GM21381 (cell line): ENCODE measurements at regions not wholly inside any gene's neighbourhood (a gene's known extent, or its start where the extent isn't known, plus 50 kb on each side); places are given as distances from the start of the nearest gene placed in this dataset.
A peak's percentile ranks its signal among the peaks of the same experiment; 100 is the strongest.

Experiments
- ATAC-seq: cut with Tn5 transposase; IDR thresholded peaks from one replicate; pipeline ENCODE4 v1.9.1; 2021; ENCODE audit warnings: mild to moderate bottlenecking, moderate library complexity; ENCODE audit not compliant: unreplicated experiment

DNA sequence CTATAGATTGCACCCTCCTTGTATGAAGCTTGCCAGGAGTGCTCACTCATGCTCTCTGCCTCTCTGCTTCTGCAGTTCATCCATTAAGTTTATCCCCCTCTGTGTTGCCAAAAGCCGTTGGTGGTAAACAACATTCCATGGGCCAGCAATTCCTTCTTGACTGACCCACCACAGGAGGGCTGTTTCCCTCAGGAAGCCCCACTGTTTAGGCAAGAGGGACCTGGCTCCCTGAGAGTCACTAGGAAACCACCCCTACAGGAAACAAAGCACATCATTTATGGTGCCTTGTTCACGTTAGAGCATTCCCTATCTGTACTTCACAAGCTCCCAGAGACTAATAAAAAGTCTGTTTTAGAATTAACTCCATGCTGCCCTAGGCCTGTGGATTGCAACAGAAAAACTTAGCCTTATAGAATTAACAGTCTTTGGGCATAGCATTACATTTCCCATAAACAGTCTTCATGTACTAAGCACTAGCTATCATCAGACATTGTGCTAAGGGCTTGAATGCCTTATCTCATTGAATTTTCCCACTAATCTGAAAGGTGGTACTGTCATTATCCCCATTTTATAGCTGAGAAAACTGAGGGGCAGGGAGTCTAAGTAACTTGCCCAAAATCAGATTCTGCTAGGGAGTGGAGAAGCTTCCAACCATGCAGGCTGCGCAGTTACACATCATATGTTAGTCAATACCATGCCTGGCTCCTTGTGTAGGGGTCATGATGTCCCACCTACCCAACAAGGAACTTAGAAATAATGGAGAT is 149.9 kb downstream of the SHQ1 start:
- no peak for ATAC-seq

DNA sequence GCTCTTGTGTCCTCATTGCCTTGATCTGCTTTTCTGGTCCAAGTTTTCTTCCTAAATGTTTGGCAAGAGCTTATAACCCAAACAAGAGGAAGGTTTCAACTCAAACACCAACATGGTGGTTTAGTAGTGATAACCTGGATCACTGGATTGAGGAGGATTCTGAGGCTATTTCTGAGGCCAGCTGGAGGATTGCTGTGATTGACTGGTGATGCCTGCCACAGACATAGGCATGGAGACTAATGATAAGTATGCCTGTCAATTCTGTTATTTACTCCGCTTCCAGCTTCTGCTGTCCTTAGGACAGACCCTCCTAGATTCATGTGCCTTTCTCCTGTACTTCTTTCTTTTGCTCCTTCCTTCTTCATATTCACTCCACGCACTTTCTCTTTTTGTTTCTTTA is 150.5 kb downstream of the SHQ1 start:
- no peak for ATAC-seq

DNA sequence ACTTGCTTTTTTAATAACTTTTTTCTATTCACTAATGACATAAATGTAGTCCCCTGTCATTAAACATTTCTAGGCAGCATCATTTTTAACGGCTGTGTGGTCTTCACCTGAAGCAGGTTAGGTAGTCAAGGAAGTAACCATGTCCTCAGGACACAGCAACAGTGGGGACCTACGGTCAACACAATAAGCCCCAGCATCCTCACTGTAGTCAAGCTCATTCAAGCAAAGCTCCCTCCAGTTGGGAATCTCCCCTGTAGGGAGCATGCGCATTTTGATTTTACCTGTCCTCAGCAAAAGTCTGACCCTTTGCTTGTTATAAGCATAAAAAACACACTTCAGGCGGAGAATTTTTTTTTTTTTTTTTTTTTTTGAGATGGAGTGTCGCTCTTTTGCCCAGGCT is 151.4 kb downstream of the SHQ1 start:
- no peak for ATAC-seq

DNA sequence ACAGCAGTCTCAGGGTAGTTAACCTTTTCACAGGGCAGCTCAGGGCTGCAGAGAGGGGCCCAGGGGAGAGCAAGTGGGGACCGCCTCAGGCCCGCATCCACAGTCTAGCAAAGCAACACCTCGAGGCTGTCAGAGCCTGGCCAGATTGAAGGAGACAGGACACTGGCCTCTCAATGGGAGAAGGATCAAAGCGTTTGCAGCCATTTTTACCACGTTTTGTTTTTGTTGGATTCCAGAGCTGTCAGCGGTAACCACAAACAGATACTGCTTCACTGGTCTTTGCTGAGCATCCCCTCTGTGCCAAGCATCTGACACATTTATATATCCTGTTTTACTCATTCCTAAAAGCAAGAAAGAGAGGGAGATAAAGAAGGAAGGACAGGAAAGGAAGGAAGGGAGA is 153.8 kb downstream of the SHQ1 start:
- no peak for ATAC-seq

DNA sequence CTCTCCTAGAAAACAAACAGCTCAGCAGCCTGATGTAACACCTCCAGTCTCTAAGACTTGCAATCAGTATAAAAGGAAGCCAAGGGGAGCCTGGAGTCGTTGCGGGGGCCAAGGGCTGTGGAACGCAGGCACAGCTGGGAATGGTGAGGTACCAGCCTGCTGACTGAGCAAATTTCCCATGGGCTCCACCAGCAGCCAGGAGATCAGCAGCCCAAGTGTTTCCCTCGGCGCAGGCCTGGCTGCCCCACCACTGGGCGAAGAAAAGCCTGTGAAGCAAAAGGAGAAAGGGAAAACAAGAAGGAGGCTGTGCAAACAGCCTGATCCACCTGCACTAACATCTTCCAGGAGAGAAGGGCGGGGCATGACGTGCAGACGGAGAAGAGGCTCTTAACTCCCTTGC is 155.3 kb downstream of the SHQ1 start:
- ATAC-seq, result no peak

DNA sequence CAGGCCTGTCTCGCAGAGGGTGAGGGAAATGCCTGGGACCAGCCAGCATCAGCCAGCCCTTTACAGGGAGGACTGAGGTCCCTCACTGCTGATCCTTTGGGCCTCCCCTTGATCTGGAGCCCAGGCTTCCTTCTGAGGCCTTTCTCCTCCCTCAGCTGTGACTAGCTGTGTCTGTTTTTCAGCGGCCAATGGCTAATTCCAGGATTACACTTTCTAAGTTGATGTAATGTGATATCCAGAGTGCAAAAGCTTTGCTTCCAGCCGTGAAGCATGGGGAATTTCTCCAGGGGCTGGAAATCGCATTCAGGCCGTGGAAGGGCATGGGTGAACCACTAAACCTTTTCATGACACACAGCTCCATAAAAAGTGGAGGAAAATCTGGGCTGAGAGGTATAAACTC is 157.6 kb downstream of the SHQ1 start:
- no peak for ATAC-seq

DNA sequence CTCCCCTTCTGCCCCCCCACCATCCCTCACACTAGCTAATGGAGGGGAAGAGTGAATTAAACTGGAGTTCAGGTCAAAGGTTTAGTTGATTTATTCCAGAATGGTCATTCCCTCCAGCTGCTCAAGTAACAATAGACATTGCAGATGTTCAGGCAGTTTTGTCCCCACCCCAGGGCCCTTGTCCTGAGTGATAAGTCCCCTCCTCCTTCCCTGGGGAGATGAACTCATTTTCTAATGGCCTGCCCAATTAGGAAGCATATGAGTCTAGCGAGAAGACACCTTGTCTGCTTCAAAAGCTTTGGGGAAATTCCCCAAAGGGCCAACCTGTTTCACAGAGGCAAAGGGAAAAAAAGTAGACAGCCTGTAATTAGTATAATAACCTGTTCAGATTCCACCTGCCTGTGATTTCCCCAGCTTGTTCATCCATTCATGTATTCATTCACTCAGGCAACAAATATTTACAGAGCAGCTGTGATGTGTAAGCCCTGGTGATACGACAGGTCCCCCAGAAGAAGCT is 165.3 kb downstream of the SHQ1 start:
- peak; percentile 47 for ATAC-seq

DNA sequence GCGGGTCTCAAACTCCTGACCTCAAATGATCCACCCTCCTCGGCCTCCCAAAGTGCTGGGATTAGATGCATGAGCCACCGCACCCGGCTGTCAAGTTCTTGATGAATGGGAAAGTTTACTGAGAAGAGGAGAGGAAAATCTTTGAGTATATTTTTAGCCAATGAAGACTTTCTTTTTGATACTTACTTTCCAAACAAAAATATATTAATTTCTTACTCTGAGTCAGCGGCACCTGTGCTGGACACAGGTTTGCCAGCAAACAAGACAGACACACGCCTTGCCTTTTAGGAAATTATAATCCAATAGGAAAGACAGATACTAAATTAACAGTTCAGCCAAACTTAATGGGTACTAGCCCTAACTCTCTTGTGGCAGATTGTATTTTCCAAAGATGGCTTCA is 166.6 kb downstream of the SHQ1 start:
- ATAC-seq, result no peak

DNA sequence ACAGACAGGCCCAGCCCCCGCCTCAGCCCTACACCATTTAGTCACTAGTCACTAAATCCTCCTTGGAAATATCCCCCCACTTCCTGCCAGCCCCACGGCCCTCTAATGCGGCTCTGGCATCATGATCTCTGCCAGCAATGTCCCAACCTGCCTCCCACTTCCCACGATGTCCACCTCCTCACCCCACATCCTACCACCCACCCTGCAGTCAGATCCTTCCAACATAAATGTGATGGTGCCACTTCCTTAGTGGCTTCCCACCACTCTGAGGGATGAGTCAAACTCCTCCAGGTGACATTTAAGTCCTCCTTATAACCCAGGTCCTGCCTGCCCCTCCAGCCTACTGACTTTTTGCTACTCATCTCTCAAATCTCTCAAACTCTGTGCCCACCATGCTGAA is 167.5 kb downstream of the SHQ1 start:
- no peak for ATAC-seq

DNA sequence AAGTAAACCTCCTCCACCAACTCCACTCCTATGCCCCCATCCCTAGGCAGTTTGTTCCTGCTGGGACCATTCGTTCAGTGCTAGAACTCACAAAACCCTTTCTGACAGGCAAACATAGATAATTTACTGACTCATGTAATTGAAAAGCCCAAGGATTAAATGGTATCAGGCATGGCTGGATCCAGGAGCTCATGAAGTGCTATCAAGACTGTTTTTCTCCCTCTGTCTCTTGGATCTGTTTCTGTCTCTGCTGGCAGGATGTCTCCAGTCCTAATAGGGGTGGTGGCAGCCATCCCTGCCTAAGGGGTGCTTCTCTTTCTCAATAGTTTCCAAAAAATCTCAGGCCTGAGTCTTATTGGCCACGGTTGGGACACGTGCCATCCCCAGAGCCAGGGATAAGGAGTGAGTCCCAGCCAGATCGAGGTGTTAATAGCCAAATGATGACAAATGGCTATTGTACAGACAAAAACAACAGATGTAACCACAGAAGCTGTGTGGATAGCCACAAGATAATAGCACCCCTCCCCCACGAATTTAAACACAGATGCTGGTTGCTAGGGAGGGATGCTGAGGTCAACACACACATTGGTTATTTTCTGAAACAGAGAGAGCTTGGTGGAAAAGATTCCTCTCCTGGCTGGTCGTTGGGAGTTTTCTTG is 168.6 kb downstream of the SHQ1 start:
- no peak for ATAC-seq

DNA sequence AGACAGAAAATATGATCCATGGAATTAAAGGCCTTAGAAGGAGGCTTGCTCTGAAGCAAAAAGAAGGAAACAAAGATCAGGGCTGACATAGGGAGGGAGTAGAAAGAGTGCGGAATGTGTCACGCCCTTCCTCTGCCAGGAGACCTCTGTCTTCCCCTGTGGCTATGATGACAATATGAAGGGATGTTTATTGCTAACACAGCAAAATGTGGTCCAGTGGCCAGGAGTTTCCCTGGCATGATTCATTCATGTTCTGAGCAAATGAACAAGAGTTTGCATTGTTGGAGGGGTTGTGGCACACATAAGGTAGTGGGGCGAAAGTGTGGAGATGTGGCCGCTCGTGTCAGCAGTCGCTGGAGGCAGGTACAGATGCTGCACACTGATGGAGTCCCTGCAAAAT is 169.4 kb downstream of the SHQ1 start:
- ATAC-seq, result no peak

DNA sequence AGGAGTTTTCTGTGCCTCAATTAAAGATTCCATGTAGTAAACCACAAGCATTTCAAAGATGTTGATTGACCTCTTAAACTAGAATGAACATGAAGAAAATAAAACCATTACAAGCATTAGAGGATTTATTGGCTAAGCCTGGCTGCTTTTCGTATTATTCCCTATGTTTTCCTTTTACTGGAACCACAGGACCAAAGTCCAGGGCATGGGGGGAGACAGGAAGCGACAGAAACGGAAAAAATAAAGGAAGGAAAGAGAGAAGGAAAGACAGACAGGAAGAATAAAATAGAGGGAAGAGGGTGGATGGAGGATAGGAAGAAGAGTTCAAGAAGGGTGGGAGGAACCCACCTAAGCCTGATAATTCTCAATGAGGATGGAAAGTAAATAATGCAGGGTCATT is 169.9 kb downstream of the SHQ1 start:
- ATAC-seq, result no peak

DNA sequence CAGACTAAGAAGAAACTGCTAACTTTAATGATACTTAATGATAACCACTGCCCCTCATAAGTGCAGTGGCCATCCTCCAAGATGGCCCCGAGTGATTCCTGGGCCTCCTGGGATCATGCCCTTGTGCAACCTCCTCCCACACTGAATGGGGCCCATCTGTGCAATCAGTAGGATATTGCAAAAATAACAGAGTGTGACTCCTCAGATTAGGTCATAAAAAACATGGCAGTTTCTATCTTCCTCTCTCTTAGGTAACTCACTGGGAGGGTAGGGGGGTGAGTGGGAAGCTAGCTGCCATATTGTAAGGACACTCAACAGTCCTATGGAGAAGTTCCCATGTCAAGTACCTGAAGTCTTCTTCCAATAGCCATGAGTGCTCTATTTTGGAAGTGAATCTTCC is 173.0 kb downstream of the SHQ1 start:
- ATAC-seq, result no peak

DNA sequence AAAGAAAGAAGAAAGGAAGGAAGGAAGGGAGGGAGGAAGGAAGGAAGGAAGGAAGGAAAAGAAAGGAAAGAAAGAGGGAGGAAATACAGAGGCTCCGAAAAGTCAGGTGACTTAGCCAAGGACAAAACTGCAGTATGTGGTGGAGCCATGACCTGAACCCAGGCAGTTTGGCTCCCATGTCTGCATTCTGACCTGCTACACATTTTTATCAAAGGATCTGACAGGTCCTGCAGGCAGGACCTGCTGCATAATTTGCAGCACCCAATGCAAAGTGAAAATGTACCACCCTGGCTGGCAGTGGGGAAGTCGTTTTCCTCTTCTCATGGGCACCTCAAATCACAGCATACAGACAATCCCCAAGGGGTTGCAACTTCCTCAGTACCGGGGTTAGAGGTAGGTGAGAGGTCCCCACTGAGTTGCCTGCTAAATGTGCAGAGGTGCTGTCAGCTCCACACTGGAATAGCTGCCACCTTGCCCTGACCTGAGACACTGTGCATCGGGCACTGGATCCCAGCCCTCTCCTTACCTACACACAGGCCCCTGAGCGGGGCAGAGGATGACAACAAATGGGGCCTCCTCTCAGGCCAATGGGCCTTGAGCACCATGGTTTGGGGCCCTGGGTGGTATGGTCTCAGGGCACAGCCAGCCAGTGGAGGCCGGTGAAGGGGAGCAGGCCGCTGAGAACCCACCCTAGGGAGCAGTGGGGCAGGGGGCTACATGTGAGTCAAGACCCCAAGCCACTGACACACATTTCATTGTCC is 175.1 kb downstream of the SHQ1 start:
- ATAC-seq, result no peak

DNA sequence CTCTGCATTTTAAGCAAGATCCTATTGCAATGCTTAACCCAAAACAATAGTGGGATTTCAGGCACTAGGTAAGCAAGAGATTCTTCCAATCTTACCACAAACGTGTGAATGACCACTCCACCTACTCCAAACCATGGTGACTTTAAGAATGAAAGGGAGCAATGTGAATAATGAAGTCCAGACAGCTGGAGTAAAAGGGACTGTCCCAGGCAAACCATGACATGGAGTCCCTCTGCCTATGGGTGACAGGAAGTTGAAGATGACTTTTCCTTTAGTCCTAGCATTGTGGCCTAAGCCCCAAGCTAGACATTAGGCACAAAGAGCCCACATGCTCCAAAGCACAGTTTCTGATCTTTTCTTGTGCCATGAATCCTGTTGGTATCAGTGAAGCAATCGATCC is 179.0 kb downstream of the SHQ1 start:
- no peak for ATAC-seq

DNA sequence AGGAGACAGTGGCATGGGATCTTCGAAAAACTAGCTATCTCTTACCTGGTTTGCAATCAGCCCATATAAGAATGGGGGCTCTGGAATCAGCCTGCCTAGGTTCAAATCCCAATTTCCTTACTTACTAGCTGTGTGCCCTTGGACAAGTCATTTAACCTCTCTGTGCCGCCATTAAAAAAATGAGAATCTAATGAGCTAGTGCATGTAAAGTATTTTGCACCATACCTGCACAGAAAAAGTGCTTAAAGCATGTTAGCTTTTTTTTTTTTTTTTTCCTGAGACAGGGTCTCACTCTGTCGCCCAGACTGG is 181.8 kb downstream of the SHQ1 start:
- no peak for ATAC-seq

DNA sequence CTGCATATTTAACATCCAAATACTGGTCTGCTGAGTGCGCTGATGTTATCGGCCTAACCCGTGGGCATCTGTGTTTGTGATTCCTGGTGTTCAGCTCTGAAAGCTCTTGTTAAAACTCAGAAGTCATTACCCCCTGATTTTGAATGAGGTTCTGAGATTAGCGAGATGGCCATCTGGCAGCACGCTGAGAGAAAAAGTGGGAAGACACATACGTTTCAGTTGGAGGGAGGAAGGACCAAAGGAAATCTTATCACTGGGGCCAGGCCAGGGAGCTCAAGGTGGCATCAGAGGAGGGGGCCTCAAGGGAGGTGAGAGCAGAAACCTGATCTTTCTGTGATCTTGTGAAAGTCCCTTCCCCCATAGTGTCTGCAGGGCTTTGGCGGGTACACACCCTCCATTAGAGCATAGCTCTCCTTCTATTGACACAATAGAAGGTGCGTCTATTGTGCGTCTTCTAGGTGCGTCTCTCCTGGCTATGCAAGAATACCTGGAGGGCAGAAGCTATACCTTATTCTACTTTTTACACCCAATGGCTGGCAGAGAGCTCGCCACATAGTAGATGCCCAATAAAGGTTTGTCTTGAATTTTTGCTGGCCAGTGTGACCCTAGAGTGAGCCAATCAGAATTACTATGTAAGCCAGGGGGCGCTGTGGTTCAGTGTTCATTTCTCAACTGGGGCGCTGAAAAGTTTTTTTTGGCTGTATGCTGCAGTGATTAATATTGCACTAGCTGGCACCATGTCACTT is 182.4 kb downstream of the SHQ1 start:
- no peak for ATAC-seq

DNA sequence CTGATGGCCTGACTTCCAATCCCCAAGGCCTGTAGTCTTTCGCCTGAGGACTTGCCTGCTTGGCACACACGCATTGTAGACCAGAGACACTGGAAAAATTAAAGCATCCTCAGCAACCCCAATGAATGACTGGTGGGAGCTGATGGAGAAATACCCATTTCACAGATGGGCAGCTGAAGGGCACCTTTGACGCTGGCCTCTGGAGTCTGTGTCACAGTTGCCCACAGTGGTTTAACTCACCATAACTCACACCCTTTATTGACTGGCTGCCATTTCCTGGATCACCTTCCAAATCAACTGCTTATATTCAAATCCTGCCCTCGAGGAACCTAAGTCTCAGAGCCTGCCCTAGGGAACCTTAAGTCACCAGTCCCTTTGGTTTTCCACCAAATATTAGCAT is 183.1 kb downstream of the SHQ1 start:
- ATAC-seq, result no peak

DNA sequence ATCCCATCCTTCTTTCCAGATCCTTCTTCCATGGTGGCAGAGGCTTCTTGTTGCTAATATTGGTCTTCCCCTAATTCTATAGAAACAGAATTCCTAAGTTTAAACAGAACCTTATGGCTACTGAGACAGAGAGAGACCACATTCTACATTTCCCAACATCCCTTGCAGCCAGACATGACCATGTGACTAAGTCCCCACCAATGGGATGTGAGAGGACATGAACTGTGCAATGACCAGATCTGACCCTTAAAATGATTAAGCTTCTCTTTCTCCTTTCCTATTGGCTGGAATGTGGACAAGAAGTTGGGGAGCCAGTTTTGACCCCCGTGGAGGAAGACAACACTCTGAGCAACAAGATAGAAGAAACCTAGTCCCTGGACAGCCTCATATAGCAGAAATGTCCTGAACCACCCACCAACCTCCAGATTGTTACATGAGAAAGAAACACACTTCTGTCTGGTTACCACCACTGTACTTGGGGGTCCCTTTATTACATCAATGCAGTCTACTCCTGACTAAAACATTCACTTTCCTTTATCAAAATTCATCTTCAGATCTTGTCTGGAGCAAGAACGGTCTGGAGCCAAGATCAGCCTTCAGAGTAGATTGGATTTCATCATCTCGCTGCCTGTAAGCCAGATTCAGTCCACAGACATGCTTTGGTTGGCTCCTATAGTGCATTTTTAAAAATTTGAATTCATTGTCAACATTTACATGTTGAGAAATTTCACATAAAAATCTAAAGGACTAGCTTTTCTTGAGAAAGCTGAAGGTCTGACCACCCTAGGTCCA is 183.9 kb downstream of the SHQ1 start:
- no peak for ATAC-seq

DNA sequence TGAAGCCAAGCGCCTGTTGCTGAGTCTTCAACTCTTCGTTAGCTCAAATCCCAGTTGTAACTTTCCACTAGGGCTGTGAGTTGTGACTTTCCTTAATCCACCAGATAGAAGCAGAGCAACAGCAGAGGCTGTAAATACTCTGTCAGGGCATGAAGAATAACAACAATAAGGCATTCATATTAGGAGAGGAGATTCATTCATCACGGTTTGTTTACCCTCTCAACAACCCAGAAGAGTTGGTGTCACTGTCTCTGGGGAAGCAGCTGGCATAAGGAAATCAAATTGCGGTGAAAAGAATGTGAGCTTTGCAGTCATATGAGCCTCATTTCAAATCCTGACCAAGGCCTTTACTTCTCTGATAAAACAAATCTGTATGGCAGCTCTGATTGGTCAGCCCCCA is 184.8 kb downstream of the SHQ1 start:
- no peak for ATAC-seq

DNA sequence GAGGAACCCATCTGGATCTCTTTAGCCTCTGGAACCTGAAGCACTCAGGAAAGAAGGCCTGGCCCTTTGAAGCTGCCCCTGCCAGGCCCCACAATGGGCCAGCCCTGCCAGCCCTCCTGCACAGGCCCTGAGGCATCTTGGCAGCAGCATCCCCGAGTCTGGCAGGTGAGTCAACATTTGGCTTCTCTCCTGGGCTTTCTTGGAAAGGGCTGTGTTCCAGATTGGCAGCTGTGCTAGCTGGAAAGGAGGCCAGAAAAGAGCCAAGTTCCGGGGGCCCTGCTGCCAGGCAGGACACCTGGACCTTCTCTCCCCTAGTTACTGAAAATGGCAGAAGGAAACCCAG is 187.2 kb downstream of the SHQ1 start:
- ATAC-seq, result no peak
